Stomach (tissue), 8 donors: ENCODE measurements at regions not wholly inside any gene's neighbourhood (a gene's known extent, or its start where the extent isn't known, plus 50 kb on each side); places are given as distances from the start of the nearest gene placed in this dataset.

Experiments
- DNase-seq, 2 donors: peaks; one replicate each; pipeline versions ENCODE4 v3.0.0 to v3.0.0-alpha.2; 2013 to 2019
- H3K27ac ChIP-seq, 5 donors: fragments of 200-600 bp in 4 of 5; sonication (generic) in 4 of 5; one replicate each; pipeline ENCODE4 v1.5.1; 2013 to 2019; ENCODE audit warnings: mild to moderate bottlenecking in 1 of 5, moderate library complexity in 1 of 5
- H3K27me3 ChIP-seq, 3 donors: fragments of 200-600 bp; sonication (generic); one replicate each; pipeline ENCODE4 v1.5.1; 2017 to 2019; ENCODE audit warnings: mixed run types in 1 of 3
- H3K36me3 ChIP-seq, 4 donors: fragments of 200-600 bp; sonication (generic); 1 replicate in 3 of 4; 2 replicates in 1 of 4; pipeline ENCODE4 v1.5.1; 2016 to 2019
- H3K4me1 ChIP-seq, 4 donors: fragments of 200-600 bp; sonication (generic); one replicate each; pipeline ENCODE4 v1.5.1; 2016 to 2019
- H3K4me3 ChIP-seq, 4 donors: fragments of 200-600 bp; sonication (generic) in 3 of 4; one replicate each; pipeline ENCODE4 v1.5.1; 2016 to 2019; ENCODE audit warnings: mild to moderate bottlenecking in 1 of 4
- H3K9me3 ChIP-seq, 4 donors: fragments of 200-600 bp; sonication (generic); one replicate each; pipeline ENCODE4 v1.5.1; 2016 to 2019
- EP300 ChIP-seq: sonication (generic); formaldehyde crosslinking; IDR thresholded peaks from one replicate; pipeline ENCODE4 v1.6.1; 2017; ENCODE audit warnings: antibody characterized with exemption
- POLR2A ChIP-seq, 4 donors: fragments of 450-650 bp; IDR thresholded peaks; one replicate each; pipeline ENCODE4 v1.6.1; 2016; ENCODE audit warnings: antibody characterized with exemption in 4 of 4, control low read depth in 2 of 4, mild to moderate bottlenecking in 1 of 4, moderate library complexity in 1 of 4
- POLR2AphosphoS5 ChIP-seq, 3 donors: sonication (generic); formaldehyde crosslinking; IDR thresholded peaks; one replicate each; pipeline ENCODE4 v1.6.1; 2016; ENCODE audit warnings: antibody characterized with exemption in 3 of 3
- WGBS, 5 donors: extraction: QIAGEN DNeasy Blood & Tissue Kit in 3 of 5; methylation state at CpG; one replicate each; pipeline versions ENCODE4 v1.1.5 to v1.1.7; 2013 to 2018; 5-methylcytosine and 5-hydroxymethylcytosine counted together
- intact Hi-C: fragments of 100-400 bp; cut with DNase I; formaldehyde crosslinking; loops from one replicate; pipeline ENCODE4 v1.15.1; 2023; ENCODE audit warnings: low total_unique reads
- TF ChIP-seq, protein P1 (sequence below), 7 experiments: fragments of 450-650 bp in 4 of 7; fragments of 200-600 bp in 3 of 7; sonication (generic) in 3 of 7; IDR thresholded peaks; one replicate each; pipeline ENCODE4 v1.5.1; 2016 to 2019; ENCODE audit warnings: antibody characterized with exemption in 7 of 7, control low read depth in 2 of 7, mild to moderate bottlenecking in 1 of 7
- donor health status: healthy with polysubstance abuse.
- donor health status: Bipolar disorder and iron deficiency.
- donor health status: healthy.

DNA sequence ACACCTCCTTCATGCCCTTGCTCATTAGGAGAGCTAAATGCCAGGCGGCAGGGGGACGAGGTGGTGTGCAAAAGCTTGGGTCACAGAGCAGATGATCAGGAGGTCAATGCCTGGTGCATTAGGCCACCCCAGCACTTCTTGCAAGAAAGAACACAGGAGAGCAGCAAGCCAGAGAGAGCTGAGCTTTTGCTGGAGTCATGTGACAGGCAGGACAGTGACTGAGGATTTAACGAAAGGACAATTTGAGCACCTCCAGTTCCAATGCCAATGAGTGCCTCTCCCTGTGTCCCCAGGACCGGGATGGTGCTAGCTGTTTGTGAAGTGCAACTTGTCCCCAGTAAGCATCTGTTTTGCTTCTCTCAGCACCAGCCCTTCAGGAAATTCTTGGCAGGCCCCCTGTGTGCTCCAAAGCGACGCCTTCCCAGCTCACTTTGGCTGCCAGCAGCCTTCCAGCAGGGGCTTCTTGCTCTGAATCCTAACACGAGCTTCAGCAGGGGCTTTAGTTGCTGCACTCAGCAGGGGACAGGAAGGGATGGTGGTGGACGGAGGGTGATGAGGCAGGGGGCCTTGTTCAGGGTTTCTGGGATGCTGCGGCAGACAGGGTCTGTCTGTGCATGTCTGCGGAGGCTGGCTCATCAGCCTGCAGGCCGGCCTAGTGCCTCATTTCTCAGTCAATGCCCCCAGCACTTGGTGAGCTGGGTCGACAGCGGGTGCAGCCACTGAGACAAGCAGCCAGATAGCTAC is 368.1 kb downstream of the RPS24 start:
- H3K27ac ChIP-seq: no peak overlapping the region
- H3K9me3 ChIP-seq: no peaks in the 10 kb centered on the region
- H3K36me3 ChIP-seq: no peaks in the 10 kb centered on the region
- no peak overlapping the region for H3K4me3 ChIP-seq
- WGBS, 5 donors: 74 to 85% (median 80%) methylated on average over 13 of the region's 13 CpGs
- H3K4me1 ChIP-seq: peaks cover 5 to 23% (median 8%) of the 10 kb centered on the region in 4 donors
- peaks cover 0 to 18% (median 5%) of the 10 kb centered on the region in 3 donors for H3K27me3 ChIP-seq
- peak in 1 of 2 donors; percentile 73 for DNase-seq
- intact Hi-C loops: no loop called here
- TF ChIP-seq POLR2AphosphoS5 (IDR thresholded peaks at IDR 0.05) (no peak), EP300 (no peak), POLR2A (IDR thresholded peaks at IDR 0.05) (no peak)
- TF ChIP-seq, protein P1, sequence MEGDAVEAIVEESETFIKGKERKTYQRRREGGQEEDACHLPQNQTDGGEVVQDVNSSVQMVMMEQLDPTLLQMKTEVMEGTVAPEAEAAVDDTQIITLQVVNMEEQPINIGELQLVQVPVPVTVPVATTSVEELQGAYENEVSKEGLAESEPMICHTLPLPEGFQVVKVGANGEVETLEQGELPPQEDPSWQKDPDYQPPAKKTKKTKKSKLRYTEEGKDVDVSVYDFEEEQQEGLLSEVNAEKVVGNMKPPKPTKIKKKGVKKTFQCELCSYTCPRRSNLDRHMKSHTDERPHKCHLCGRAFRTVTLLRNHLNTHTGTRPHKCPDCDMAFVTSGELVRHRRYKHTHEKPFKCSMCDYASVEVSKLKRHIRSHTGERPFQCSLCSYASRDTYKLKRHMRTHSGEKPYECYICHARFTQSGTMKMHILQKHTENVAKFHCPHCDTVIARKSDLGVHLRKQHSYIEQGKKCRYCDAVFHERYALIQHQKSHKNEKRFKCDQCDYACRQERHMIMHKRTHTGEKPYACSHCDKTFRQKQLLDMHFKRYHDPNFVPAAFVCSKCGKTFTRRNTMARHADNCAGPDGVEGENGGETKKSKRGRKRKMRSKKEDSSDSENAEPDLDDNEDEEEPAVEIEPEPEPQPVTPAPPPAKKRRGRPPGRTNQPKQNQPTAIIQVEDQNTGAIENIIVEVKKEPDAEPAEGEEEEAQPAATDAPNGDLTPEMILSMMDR (IDR thresholded peaks at IDR 0.05): no peak

DNA sequence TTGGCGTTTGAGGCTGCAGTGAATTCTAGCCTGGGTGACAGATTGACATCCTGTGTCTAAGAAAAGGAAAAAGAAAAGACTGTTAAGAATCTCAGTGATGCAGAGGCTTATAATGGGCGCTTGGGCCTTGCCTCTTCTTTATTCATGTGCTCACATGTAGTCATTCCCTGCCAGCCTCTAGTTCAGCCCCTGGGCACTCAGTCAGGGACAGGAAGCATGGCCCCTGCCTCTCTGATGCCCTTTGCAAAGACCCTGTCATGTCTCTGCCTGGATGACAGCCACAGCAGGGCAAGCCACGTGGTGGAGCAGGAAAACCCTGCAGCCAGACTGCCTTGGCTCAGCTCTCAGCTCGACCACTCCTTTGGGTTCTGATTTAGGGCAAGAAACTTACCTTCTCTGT is 368.9 kb downstream of the RPS24 start:
- intact Hi-C loops: no loop called here
- peaks cover 0 to 23% (median 5%) of the 10 kb centered on the region in 3 donors for H3K27me3 ChIP-seq
- no peak overlapping the region for H3K27ac ChIP-seq
- no peak for DNase-seq
- 50 to 70% (median 69%) methylated on average over 4 of the region's 4 CpGs for WGBS, 5 donors
- peaks cover 13 to 31% (median 16%) of the 10 kb centered on the region in 4 donors for H3K4me1 ChIP-seq
- no peak overlapping the region for H3K4me3 ChIP-seq
- H3K9me3 ChIP-seq: no peaks in the 10 kb centered on the region
- H3K36me3 ChIP-seq: no peaks in the 10 kb centered on the region
- no peak for TF ChIP-seq EP300
- no peak for TF ChIP-seq POLR2AphosphoS5 (IDR thresholded peaks at IDR 0.05)
- TF ChIP-seq POLR2A (IDR thresholded peaks at IDR 0.05): no peak
- TF ChIP-seq, protein P1 (IDR thresholded peaks at IDR 0.05): no peak

DNA sequence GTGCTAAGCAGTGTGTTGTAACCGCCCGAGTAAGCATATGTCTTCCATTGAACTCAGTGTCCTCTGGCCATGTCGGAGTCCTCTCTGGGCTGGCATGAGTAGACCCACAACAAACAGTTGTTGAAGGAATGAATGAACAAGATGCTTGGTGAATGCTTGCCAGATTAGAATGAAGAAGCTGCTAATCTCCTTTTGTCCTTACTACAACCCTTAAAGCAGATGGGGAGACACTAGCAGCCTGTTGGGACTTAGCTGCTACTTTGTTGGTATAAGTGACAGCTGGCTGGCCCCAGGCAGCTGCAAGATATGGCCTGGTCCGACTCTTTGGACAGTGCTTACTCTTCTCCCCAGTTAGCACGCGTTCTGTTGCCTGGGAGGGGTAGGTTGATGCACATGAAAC is 370.1 kb downstream of the RPS24 start:
- TF ChIP-seq POLR2A (IDR thresholded peaks at IDR 0.05): no peak
- TF ChIP-seq EP300: no peak
- TF ChIP-seq, protein P1 (IDR thresholded peaks at IDR 0.05): no peak
- TF ChIP-seq POLR2AphosphoS5 (IDR thresholded peaks at IDR 0.05): no peak
- no peak overlapping the region for H3K27ac ChIP-seq
- peaks cover 21 to 43% (median 28%) of the 10 kb centered on the region in 4 donors for H3K4me1 ChIP-seq
- DNase-seq: no peak
- no peaks in the 10 kb centered on the region for H3K36me3 ChIP-seq
- peaks cover 0 to 23% (median 5%) of the 10 kb centered on the region in 3 donors for H3K27me3 ChIP-seq
- H3K4me3 ChIP-seq: no peak overlapping the region
- 90 to 97% (median 92%) methylated on average over 6 of the region's 6 CpGs for WGBS, 5 donors
- intact Hi-C loops: no loop called here
- H3K9me3 ChIP-seq: no peaks in the 10 kb centered on the region

DNA sequence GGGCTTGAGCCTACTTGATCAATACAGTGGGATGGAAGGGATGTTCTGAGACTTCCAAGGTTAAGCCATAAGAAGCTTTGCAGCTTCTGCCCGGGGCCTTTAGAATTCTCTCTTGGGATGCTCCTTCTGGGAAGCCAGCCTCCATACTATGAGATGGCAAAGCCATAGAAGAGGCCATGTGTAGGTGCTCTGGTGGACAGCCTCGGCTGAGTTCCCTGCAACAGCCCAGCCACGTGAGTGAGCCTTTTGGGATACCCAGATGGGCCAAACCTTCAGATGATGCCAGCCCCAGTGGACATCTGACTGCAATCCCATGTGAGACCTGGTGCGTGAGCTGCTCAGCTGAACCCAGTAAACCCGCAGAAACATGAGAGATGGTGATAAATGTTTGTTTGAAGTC is 370.6 kb downstream of the RPS24 start:
- TF ChIP-seq POLR2AphosphoS5 (IDR thresholded peaks at IDR 0.05) (no peak), POLR2A (IDR thresholded peaks at IDR 0.05) (no peak), EP300 (no peak)
- TF ChIP-seq, protein P1 (IDR thresholded peaks at IDR 0.05): no peak
- Histone ChIP-seq H3K27me3 (peaks cover 0 to 23% (median 5%) of the 10 kb centered on the region in 3 donors), H3K9me3 (no peaks in the 10 kb centered on the region), H3K36me3 (no peaks in the 10 kb centered on the region), H3K4me3 (no peak overlapping the region), H3K27ac (no peak overlapping the region), H3K4me1 (peaks cover 23 to 48% (median 32%) of the 10 kb centered on the region in 4 donors)
- DNase-seq: no peak
- WGBS, 5 donors: 89 to 92% (median 91%) methylated on average over 5 of the region's 5 CpGs
- intact Hi-C loops: no loop called here
